H1 (cell line): ENCODE measurements at regions not wholly inside any gene's neighbourhood (a gene's known extent, or its start where the extent isn't known, plus 50 kb on each side); places are given as distances from the start of the nearest gene placed in this dataset.

Experiments
- CTCF ChIA-PET: fragments of 300-600 bp; sonication (Branson Sonifier 250); formaldehyde crosslinking; loops from one replicate; lab custom pipeline; 2021; ENCODE audit not compliant: partially characterized antibody; lab: Charles Lee
- POLR2A ChIA-PET: fragments of 300-600 bp; sonication (Branson Sonifier 250); formaldehyde crosslinking; loops from one replicate; lab custom pipeline; 2021; ENCODE audit warnings: inconsistent platforms; ENCODE audit not compliant: partially characterized antibody; lab: Charles Lee
- DNase-seq, 2 experiments: peaks; one replicate each; pipeline versions ENCODE4 v3.0.0 to v3.0.0-alpha.2; 2010 to 2022; ENCODE audit warnings: low spot score in 2 of 2, low read depth in 1 of 2, mixed read lengths in 1 of 2
- FAIRE-seq: peaks from 2 replicates; lab custom pipeline; 2011; peaks lifted over from hg19 to GRCh38; lab: Jason Lieb, UNC
- H2AFZ ChIP-seq: 2 replicates; pipeline ENCODE4 v1.8.1; 2012; ENCODE audit warnings: low read length, inconsistent platforms
- H2AK5ac ChIP-seq: 2 replicates; pipeline ENCODE4 v1.6.1; 2013; ENCODE audit warnings: low read depth, low read length
- H2BK120ac ChIP-seq: replicated peaks from 2 replicates; pipeline ENCODE3; 2013; ENCODE audit warnings: low read depth, low read length, inconsistent platforms
- H2BK12ac ChIP-seq: 2 replicates; pipeline ENCODE4 v1.6.1; 2013; ENCODE audit warnings: low read depth, low read length
- H2BK15ac ChIP-seq: 2 replicates; pipeline ENCODE4 v1.6.1; 2013; ENCODE audit warnings: low read length
- H2BK20ac ChIP-seq: 2 replicates; pipeline ENCODE4 v1.6.1; 2013; ENCODE audit warnings: low read length
- H2BK5ac ChIP-seq: 2 replicates; pipeline ENCODE4 v1.6.1; 2013; ENCODE audit warnings: low read depth, low read length
- H3K14ac ChIP-seq: 2 replicates; pipeline ENCODE4 v1.6.1; 2013; ENCODE audit warnings: inconsistent platforms; ENCODE audit not compliant: insufficient read length
- H3K18ac ChIP-seq: 2 replicates; pipeline ENCODE4 v1.6.1; 2013; ENCODE audit warnings: low read length; ENCODE audit errors: extremely low read depth
- H3K23ac ChIP-seq: 2 replicates; pipeline ENCODE4 v1.6.1; 2013; ENCODE audit warnings: inconsistent platforms; ENCODE audit not compliant: insufficient read length
- H3K23me2 ChIP-seq: 2 replicates; pipeline ENCODE4 v1.6.1; 2013; ENCODE audit warnings: low read depth, low read length
- H3K27ac ChIP-seq: 2 replicates; pipeline ENCODE4 v1.6.1; 2011; ENCODE audit warnings: low read depth, low read length, inconsistent platforms
- H3K27me3 ChIP-seq, 4 experiments: replicated peaks in 1 of 4; 1 replicate in 1 of 4; 2 replicates in 3 of 4; pipeline versions ENCODE4 v1.6.1 to v1.8.1; 2011 to 2013; ENCODE audit warnings: low read length in 3 of 4, mild to moderate bottlenecking in 3 of 4, inconsistent platforms in 2 of 4, mixed read lengths in 2 of 4, moderate library complexity in 1 of 4; ENCODE audit not compliant: control insufficient read depth in 3 of 4, insufficient read depth in 3 of 4; ENCODE audit errors: extremely low read depth in 1 of 4
- H3K36me3 ChIP-seq, 4 experiments: 2 replicates each; pipeline versions ENCODE4 v1.6.1 to v1.8.1; 2011 to 2013; ENCODE audit warnings: mild to moderate bottlenecking in 4 of 4, low read length in 3 of 4, moderate library complexity in 2 of 4, control low read depth in 1 of 4, inconsistent platforms in 1 of 4; ENCODE audit not compliant: insufficient read depth in 4 of 4, control insufficient read depth in 2 of 4
- H3K4ac ChIP-seq: replicated peaks from 2 replicates; pipeline ENCODE3; 2013; ENCODE audit warnings: low read length, low read depth, mixed read lengths, inconsistent platforms; ENCODE audit not compliant: insufficient read length
- H3K4me1 ChIP-seq, 4 experiments: replicated peaks in 1 of 4; 1 replicate in 1 of 4; 2 replicates in 3 of 4; pipeline versions ENCODE4 v1.6.1 to v1.8.1; 2011 to 2013; ENCODE audit warnings: low read length in 3 of 4, inconsistent platforms in 2 of 4, mixed read lengths in 1 of 4; ENCODE audit not compliant: insufficient read depth in 4 of 4, control insufficient read depth in 3 of 4
- H3K4me2 ChIP-seq, 2 experiments: 2 replicates each; pipeline versions ENCODE4 v1.6.1 to v1.8.1; 2011 to 2013; ENCODE audit warnings: low read depth in 2 of 2, low read length in 2 of 2, control low read depth in 1 of 2, inconsistent platforms in 1 of 2, mild to moderate bottlenecking in 1 of 2; ENCODE audit not compliant: insufficient read depth in 1 of 2
- H3K4me3 ChIP-seq, 4 experiments: fragments of 200-600, 300-600 bp in 1 of 4; sonication (generic), shearing (Covaris generic), sonication (Bioruptor Twin) in 1 of 4; 2 replicates each; pipeline versions ENCODE4 v1.5.1 to v1.8.1; 2011 to 2016; ENCODE audit warnings: low read length in 4 of 4, low read depth in 3 of 4, control low read depth in 2 of 4, inconsistent platforms in 2 of 4, mild to moderate bottlenecking in 2 of 4, mixed read lengths in 1 of 4, moderate library complexity in 1 of 4; ENCODE audit not compliant: insufficient read depth in 2 of 4; ENCODE audit errors: extremely low read depth in 1 of 4
- H3K56ac ChIP-seq: replicated peaks from 2 replicates; pipeline ENCODE3; 2013; ENCODE audit warnings: low read depth, mild to moderate bottlenecking, mixed read lengths, low read length, inconsistent platforms; ENCODE audit not compliant: insufficient read length
- H3K79me1 ChIP-seq: 2 replicates; pipeline ENCODE4 v1.6.1; 2013; ENCODE audit warnings: low read depth, low read length, control low read depth
- H3K79me2 ChIP-seq, 2 experiments: 2 replicates each; pipeline versions ENCODE4 v1.6.1 to v1.8.1; 2012 to 2013; ENCODE audit warnings: low read length in 2 of 2, mild to moderate bottlenecking in 2 of 2, inconsistent platforms in 1 of 2; ENCODE audit not compliant: insufficient read depth in 2 of 2, control insufficient read depth in 1 of 2
- H3K9ac ChIP-seq, 4 experiments: replicated peaks in 1 of 4; 1 replicate in 1 of 4; 2 replicates in 3 of 4; pipeline versions ENCODE4 v1.6.1 to v1.8.1; 2011 to 2013; ENCODE audit warnings: low read depth in 3 of 4, low read length in 3 of 4, control low read depth in 2 of 4, mild to moderate bottlenecking in 2 of 4, moderate library complexity in 2 of 4, inconsistent platforms in 1 of 4; ENCODE audit errors: extremely low read depth in 1 of 4
- H3K9me3 ChIP-seq, 2 experiments: 2 replicates each; pipeline versions ENCODE4 v1.6.1 to v1.8.1; 2012 to 2013; ENCODE audit warnings: mild to moderate bottlenecking in 2 of 2, moderate library complexity in 2 of 2, control low read depth in 1 of 2, inconsistent platforms in 1 of 2, low read depth in 1 of 2, low read length in 1 of 2, mixed read lengths in 1 of 2; ENCODE audit not compliant: insufficient read depth in 2 of 2
- H4K20me1 ChIP-seq, 2 experiments: replicated peaks in 1 of 2; 2 replicates each; pipeline versions ENCODE3 to v1.8.1; 2011 to 2013; ENCODE audit warnings: inconsistent platforms in 2 of 2, low read length in 2 of 2, mild to moderate bottlenecking in 1 of 2; ENCODE audit not compliant: insufficient read depth in 2 of 2, control insufficient read depth in 1 of 2
- H4K5ac ChIP-seq: 2 replicates; pipeline ENCODE4 v1.6.1; 2013; ENCODE audit warnings: low read length, low read depth, mixed read lengths, inconsistent platforms; ENCODE audit not compliant: insufficient read length
- H4K8ac ChIP-seq: 2 replicates; pipeline ENCODE4 v1.8.0; 2013; ENCODE audit warnings: mild to moderate bottlenecking, moderate library complexity, low read length, inconsistent platforms; ENCODE audit not compliant: insufficient read depth; ENCODE audit errors: extremely low read depth
- H4K91ac ChIP-seq: replicated peaks from 2 replicates; pipeline ENCODE3; 2013; ENCODE audit warnings: low read length, mixed read lengths, inconsistent platforms; ENCODE audit not compliant: insufficient read length
- ATF2 ChIP-seq: IDR thresholded peaks from 2 replicates; pipeline ENCODE4 v1.6.1; 2012; ENCODE audit warnings: low read length, inconsistent platforms
- CBX5 ChIP-seq: fragments of 300-800, 300-1000 bp; sonication (generic); IDR thresholded peaks from 2 replicates; pipeline ENCODE4 v1.7.1; 2016; ENCODE audit warnings: antibody characterized with exemption, low read length, low read depth
- CREB1 ChIP-seq: IDR thresholded peaks from 2 replicates; pipeline ENCODE4 v1.6.1; 2012; ENCODE audit warnings: inconsistent platforms
- WGBS, 2 experiments: shearing (Covaris generic) in 1 of 2; methylation state at CpG; one replicate each; pipeline versions ENCODE4 v1.1.6 to v1.1.7; 2013 to 2015; ENCODE audit warnings: low lambda C conversion rate in 2 of 2, mixed read lengths in 2 of 2, inconsistent platforms in 1 of 2, low coverage in 1 of 2, missing lambda C conversion rate in 1 of 2; ENCODE audit not compliant: insufficient replicate concordance in 2 of 2, insufficient coverage in 1 of 2, insufficient read length in 1 of 2; ENCODE audit errors: extremely low coverage in 1 of 2, missing lambda C conversion rate in 1 of 2; 5-methylcytosine and 5-hydroxymethylcytosine counted together

- H2BK120ac ChIP-seq = no peak overlapping the region
- no peak overlapping the region for H2BK12ac ChIP-seq
- no peak overlapping the region for H3K23ac ChIP-seq
- H3K27me3 ChIP-seq = no peaks in the 10 kb centered on the region
- no peaks in the 10 kb centered on the region for H3K79me1 ChIP-seq
- no peak overlapping the region for H3K4me2 ChIP-seq
- no peaks in the 10 kb centered on the region for H3K9me3 ChIP-seq
- no peaks in the 10 kb centered on the region for H4K20me1 ChIP-seq
- H3K4me3 ChIP-seq = no peak overlapping the region
- H2AFZ ChIP-seq = no peak overlapping the region
- FAIRE-seq = no peak
- H3K27ac ChIP-seq = no peak overlapping the region
- H4K5ac ChIP-seq = no peak overlapping the region
- H3K56ac ChIP-seq = no peak overlapping the region
- no peak overlapping the region for H3K4ac ChIP-seq
- H4K91ac ChIP-seq = no peak overlapping the region
- CTCF ChIA-PET = no interaction called here
- no peak overlapping the region for H2AK5ac ChIP-seq
- DNase-seq = no peak
- H2BK5ac ChIP-seq = no peak overlapping the region
- H3K18ac ChIP-seq = no peak overlapping the region
- H4K8ac ChIP-seq = no peak overlapping the region
- H3K4me1 ChIP-seq = no peaks in the 10 kb centered on the region
- POLR2A ChIA-PET = no interaction called here
- H3K23me2 ChIP-seq = no peaks in the 10 kb centered on the region
- no peaks in the 10 kb centered on the region for H3K79me2 ChIP-seq
- no peak overlapping the region for H2BK20ac ChIP-seq
- H3K9ac ChIP-seq = no peak overlapping the region
- no peaks in the 10 kb centered on the region for H3K36me3 ChIP-seq
- 90% methylated on average over 3 of the region's 3 CpGs; no CpG with 5 or more reads in 1 of the 2 experiments for WGBS, 2 experiments
- no peak overlapping the region for H2BK15ac ChIP-seq
- no peak overlapping the region for H3K14ac ChIP-seq
- TF ChIP-seq CREB1 = no peak
- no peak for TF ChIP-seq CBX5
- TF ChIP-seq ATF2 = no peak
Measured at GRCh38 chr13:64090311-64090710, 2674.7 kb upstream of the PCDH20 start.
